Mesenchymal stem cell (in vitro differentiated cells and primary cell): ENCODE measurements at regions not wholly inside any gene's neighbourhood (a gene's known extent, or its start where the extent isn't known, plus 50 kb on each side); places are given as distances from the start of the nearest gene placed in this dataset.

Source experiments
- DNase-seq: peaks from one replicate; pipeline ENCODE4 v3.0.0-alpha.2; 2013
- H2AFZ ChIP-seq: one replicate; pipeline ENCODE4 v1.6.1; 2013; ENCODE audit warnings: low read depth, mild to moderate bottlenecking, control low read depth, inconsistent platforms, low read length, moderate library complexity
- H2AK5ac ChIP-seq: 2 replicates; pipeline ENCODE4 v1.6.1; 2013; ENCODE audit warnings: low read length, moderate library complexity, mild to moderate bottlenecking, inconsistent platforms; ENCODE audit not compliant: severe bottlenecking
- H2BK120ac ChIP-seq: one replicate; pipeline ENCODE4 v1.6.1; 2013; ENCODE audit warnings: low read depth, mild to moderate bottlenecking, inconsistent platforms, low read length, moderate library complexity
- H2BK12ac ChIP-seq, 2 experiments: one replicate each; pipeline ENCODE4 v1.6.1; 2013; ENCODE audit warnings: inconsistent platforms in 2 of 2, low read length in 2 of 2, mild to moderate bottlenecking in 2 of 2, moderate library complexity in 2 of 2, control low read depth in 1 of 2
- H2BK15ac ChIP-seq: one replicate; pipeline ENCODE4 v1.6.1; 2013; ENCODE audit warnings: mild to moderate bottlenecking, low read depth, inconsistent platforms; ENCODE audit not compliant: poor library complexity, severe bottlenecking
- H2BK5ac ChIP-seq: 2 replicates; pipeline ENCODE4 v1.6.1; 2013; ENCODE audit warnings: low read depth, mild to moderate bottlenecking, low read length, control low read depth, inconsistent platforms; ENCODE audit not compliant: poor library complexity, severe bottlenecking
- H3K14ac ChIP-seq, 2 experiments: one replicate each; pipeline ENCODE4 v1.6.1; 2013; ENCODE audit warnings: inconsistent platforms in 2 of 2, low read length in 2 of 2, control low read depth in 1 of 2, mild to moderate bottlenecking in 1 of 2, moderate library complexity in 1 of 2
- H3K18ac ChIP-seq, 2 experiments: one replicate each; pipeline ENCODE4 v1.6.1; 2013; ENCODE audit warnings: inconsistent platforms in 2 of 2, low read length in 2 of 2, control low read depth in 1 of 2, low read depth in 1 of 2, mild to moderate bottlenecking in 1 of 2
- H3K23ac ChIP-seq, 2 experiments: one replicate each; pipeline ENCODE4 v1.6.1; 2013; ENCODE audit warnings: inconsistent platforms in 2 of 2, low read length in 2 of 2, mild to moderate bottlenecking in 2 of 2, moderate library complexity in 2 of 2, control low read depth in 1 of 2
- H3K27ac ChIP-seq: 2 replicates; pipeline ENCODE4 v1.5.1; 2013; ENCODE audit warnings: mild to moderate bottlenecking, moderate library complexity, low read length, control low read depth, inconsistent platforms; ENCODE audit not compliant: poor library complexity, severe bottlenecking
- H3K27me3 ChIP-seq, 2 experiments: 2 replicates each; pipeline versions ENCODE4 v1.6.1 to v1.7.0; 2013; ENCODE audit warnings: low read length in 2 of 2, mild to moderate bottlenecking in 2 of 2, moderate library complexity in 2 of 2, control low read depth in 1 of 2, inconsistent platforms in 1 of 2; ENCODE audit not compliant: control insufficient read depth in 1 of 2, insufficient read depth in 1 of 2
- H3K36me3 ChIP-seq, 2 experiments: 2 replicates each; pipeline versions ENCODE4 v1.6.1 to v1.7.0; 2013; ENCODE audit warnings: low read length in 2 of 2, control low read depth in 1 of 2, inconsistent platforms in 1 of 2, low read depth in 1 of 2, mild to moderate bottlenecking in 1 of 2; ENCODE audit not compliant: insufficient read depth in 2 of 2, control insufficient read depth in 1 of 2
- H3K4ac ChIP-seq, 2 experiments: one replicate each; pipeline ENCODE4 v1.6.1; 2013; ENCODE audit warnings: inconsistent platforms in 2 of 2, low read length in 2 of 2, mild to moderate bottlenecking in 2 of 2, moderate library complexity in 2 of 2, control low read depth in 1 of 2, low read depth in 1 of 2
- H3K4me1 ChIP-seq: 2 replicates; pipeline ENCODE4 v1.6.1; 2013; ENCODE audit warnings: low read depth, low read length, control low read depth; ENCODE audit not compliant: control insufficient read depth, insufficient read depth
- H3K4me2 ChIP-seq: 2 replicates; pipeline ENCODE4 v1.6.1; 2013; ENCODE audit warnings: low read length, mild to moderate bottlenecking, inconsistent platforms; ENCODE audit not compliant: poor library complexity, severe bottlenecking
- H3K4me3 ChIP-seq, 2 experiments: 2 replicates each; pipeline versions ENCODE4 v1.5.1 to v1.7.0; 2013; ENCODE audit warnings: low read length in 2 of 2, mild to moderate bottlenecking in 2 of 2, control low read depth in 1 of 2, low read depth in 1 of 2; ENCODE audit not compliant: insufficient read depth in 1 of 2
- H3K79me1 ChIP-seq: replicated peaks from 2 replicates; pipeline ENCODE4 v1.6.1; 2013; ENCODE audit warnings: mild to moderate bottlenecking, control low read depth, low read length, inconsistent platforms; ENCODE audit not compliant: poor library complexity, severe bottlenecking
- H3K9ac ChIP-seq: 2 replicates; pipeline ENCODE4 v1.7.0; 2013; ENCODE audit warnings: mild to moderate bottlenecking, low read length, moderate library complexity
- H3K9me3 ChIP-seq: 2 replicates; pipeline ENCODE4 v1.7.0; 2013; ENCODE audit warnings: mild to moderate bottlenecking, low read length; ENCODE audit not compliant: control insufficient read depth
- H4K8ac ChIP-seq: one replicate; pipeline ENCODE4 v1.6.1; 2013; ENCODE audit warnings: inconsistent platforms, mild to moderate bottlenecking, low read length, moderate library complexity
- H4K91ac ChIP-seq: one replicate; pipeline ENCODE4 v1.6.1; 2013; ENCODE audit warnings: mild to moderate bottlenecking, low read length, inconsistent platforms
- WGBS: methylation state at CpG from one replicate; pipeline ENCODE4 v1.1.7; 2013; ENCODE audit warnings: mixed read lengths; 5-methylcytosine and 5-hydroxymethylcytosine counted together

DNA sequence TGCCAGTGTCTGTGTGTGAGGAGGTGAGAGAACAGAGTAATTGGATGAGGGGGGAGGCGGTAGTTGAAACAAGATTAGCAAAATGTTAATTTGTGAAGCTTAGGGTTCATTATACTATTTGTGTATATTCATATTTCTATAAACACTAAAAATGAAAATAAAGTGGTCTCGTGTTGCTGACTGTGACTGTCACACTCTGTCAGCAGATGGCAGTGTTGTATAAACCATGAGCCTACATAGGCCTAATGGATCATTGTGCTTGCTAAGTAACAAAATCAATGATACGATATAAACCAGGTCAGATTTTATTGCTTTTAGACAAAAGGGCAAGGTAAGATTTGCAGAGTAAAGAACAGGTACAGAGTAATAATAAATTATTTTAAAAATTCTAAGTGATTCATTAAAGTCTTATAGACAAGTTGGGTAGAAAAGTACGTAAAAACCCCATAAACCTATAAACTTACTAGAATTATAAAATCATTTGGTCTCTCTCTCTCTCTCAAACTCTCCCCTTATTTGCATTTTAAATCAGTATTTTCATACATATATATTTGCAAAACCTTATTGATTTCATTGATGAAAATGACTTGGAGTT is 182.7 kb downstream of the RPIA start:
- H2BK120ac ChIP-seq, result no peak overlapping the region
- H3K9me3 ChIP-seq, result no peaks in the 10 kb centered on the region
- no peak overlapping the region for H3K23ac ChIP-seq
- peak; percentile 56 for DNase-seq
- H2AFZ ChIP-seq, result no peak overlapping the region
- H3K79me1 ChIP-seq, result no peaks in the 10 kb centered on the region
- no peak overlapping the region for H3K4me2 ChIP-seq
- no peaks in the 10 kb centered on the region for H3K4me1 ChIP-seq
- H4K8ac ChIP-seq, result no peak overlapping the region
- WGBS, result 0% methylated on average over 2 of the region's 4 CpGs
- no peaks in the 10 kb centered on the region for H3K36me3 ChIP-seq
- no peak overlapping the region for H3K4ac ChIP-seq
- no peak overlapping the region for H3K27ac ChIP-seq
- no peak overlapping the region for H3K9ac ChIP-seq
- H3K14ac ChIP-seq, result no peak overlapping the region
- H3K18ac ChIP-seq, result no peak overlapping the region
- H2AK5ac ChIP-seq, result no peak overlapping the region
- H4K91ac ChIP-seq, result no peak overlapping the region
- no peak overlapping the region for H2BK5ac ChIP-seq
- H2BK15ac ChIP-seq, result no peak overlapping the region
- H3K4me3 ChIP-seq, result no peak overlapping the region
- H2BK12ac ChIP-seq, result no peak overlapping the region
- H3K27me3 ChIP-seq, result peaks cover 4 to 43% of the 10 kb centered on the region in 2 experiments

DNA sequence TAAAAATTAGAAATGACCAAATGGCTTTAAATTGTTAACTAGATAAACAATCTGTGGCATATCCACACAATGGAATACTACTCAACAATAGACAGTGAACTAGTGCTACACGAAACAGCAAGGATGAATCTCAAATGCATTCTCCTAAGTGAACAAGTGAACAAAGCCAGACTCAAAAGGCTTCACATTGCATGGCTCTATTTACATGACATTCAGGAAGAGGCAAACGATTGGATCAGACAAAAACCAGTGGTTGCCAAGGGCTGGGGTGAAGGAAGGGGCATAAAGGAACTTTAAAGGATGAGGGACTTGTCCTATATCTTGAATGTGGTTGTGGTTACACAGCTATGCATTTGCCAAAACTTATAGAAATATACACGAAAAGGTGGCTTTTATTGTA is 184.3 kb downstream of the RPIA start:
- Histone ChIP-seq H2AFZ (no peak overlapping the region), H3K4me2 (no peak overlapping the region), H3K4me1 (no peaks in the 10 kb centered on the region), H3K27me3 (peaks cover 4 to 42% of the 10 kb centered on the region in 2 experiments), H3K9ac (no peak overlapping the region), H3K27ac (no peak overlapping the region), H3K4me3 (no peak overlapping the region), H2BK15ac (no peak overlapping the region), H3K14ac (no peak overlapping the region), H3K23ac (no peak overlapping the region), H2BK12ac (no peak overlapping the region), H2BK5ac (no peak overlapping the region), H2BK120ac (no peak overlapping the region), H3K36me3 (no peaks in the 10 kb centered on the region), H3K9me3 (no peaks in the 10 kb centered on the region), H3K79me1 (no peaks in the 10 kb centered on the region), H3K4ac (no peak overlapping the region), H2AK5ac (no peak overlapping the region), H4K91ac (no peak overlapping the region), H3K18ac (no peak overlapping the region), H4K8ac (no peak overlapping the region)
- DNase-seq, result no peak
- 39% methylated on average over 2 of the region's 3 CpGs for whole genome bisulfite sequencing

DNA sequence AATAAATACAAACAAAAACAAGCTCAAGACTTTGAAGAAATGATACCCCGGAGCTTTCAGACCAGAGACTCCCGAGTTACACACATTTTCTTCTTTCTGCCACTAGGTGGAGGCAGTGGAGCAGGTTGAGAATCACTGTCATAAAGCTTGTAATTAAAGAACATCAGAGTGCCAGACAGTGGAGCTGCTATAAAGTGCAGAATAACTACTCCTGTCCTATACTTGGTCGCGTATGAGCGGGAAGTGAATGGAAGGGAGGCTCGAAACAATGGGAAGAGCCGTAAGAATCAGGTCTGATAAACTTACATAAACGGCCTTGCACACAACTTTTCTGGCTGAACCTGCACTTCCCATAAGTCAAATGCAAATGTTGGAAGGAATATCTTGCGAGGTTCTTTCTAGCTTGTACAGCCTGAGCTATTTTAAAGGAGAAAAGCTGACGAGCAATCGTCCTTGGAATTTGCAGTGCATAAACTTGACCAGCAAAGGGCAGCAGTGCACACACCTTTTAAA is 189.0 kb downstream of the RPIA start:
- no peak overlapping the region for H3K18ac ChIP-seq
- H3K14ac ChIP-seq, result no peak overlapping the region
- no peak overlapping the region for H2AFZ ChIP-seq
- H3K9ac ChIP-seq, result no peak overlapping the region
- H3K4me1 ChIP-seq, result no peaks in the 10 kb centered on the region
- no peak overlapping the region for H3K27ac ChIP-seq
- no peaks in the 10 kb centered on the region for H3K9me3 ChIP-seq
- no peak overlapping the region for H2BK15ac ChIP-seq
- no peak overlapping the region for H4K8ac ChIP-seq
- no peak overlapping the region for H3K23ac ChIP-seq
- no peaks in the 10 kb centered on the region for H3K79me1 ChIP-seq
- no peak overlapping the region for H2BK12ac ChIP-seq
- H3K36me3 ChIP-seq, result no peaks in the 10 kb centered on the region
- no peak overlapping the region for H2BK120ac ChIP-seq
- peaks cover 8 to 34% of the 10 kb centered on the region in 2 experiments for H3K27me3 ChIP-seq
- H2BK5ac ChIP-seq, result no peak overlapping the region
- H3K4ac ChIP-seq, result no peak overlapping the region
- no peak overlapping the region for H3K4me3 ChIP-seq
- no peak overlapping the region for H3K4me2 ChIP-seq
- H4K91ac ChIP-seq, result no peak overlapping the region
- WGBS, result 60% methylated on average over 7 of the region's 11 CpGs
- DNase-seq, result peak; percentile 40
- no peak overlapping the region for H2AK5ac ChIP-seq

DNA sequence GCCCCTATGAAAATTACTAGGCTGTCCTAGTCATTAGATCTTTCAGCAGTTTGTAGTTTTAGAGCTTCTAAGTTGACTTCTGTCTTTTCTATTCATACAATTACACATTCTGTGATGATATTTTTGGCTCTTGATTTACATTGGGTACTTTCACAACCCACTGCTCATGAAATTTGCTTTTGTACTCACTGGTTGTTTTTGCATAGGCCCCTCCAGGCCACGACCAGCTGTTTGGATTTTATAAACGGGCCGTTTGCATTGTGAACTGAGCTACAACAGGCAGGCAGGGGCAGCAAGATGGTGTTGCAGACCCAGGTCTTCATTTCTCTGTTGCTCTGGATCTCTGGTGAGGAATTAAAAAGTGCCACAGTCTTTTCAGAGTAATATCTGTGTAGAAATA is 193.8 kb downstream of the RPIA start:
- Histone ChIP-seq H2BK15ac (no peak overlapping the region), H3K36me3 (no peaks in the 10 kb centered on the region), H2BK120ac (no peak overlapping the region), H3K9me3 (no peaks in the 10 kb centered on the region), H3K9ac (no peak overlapping the region), H2AK5ac (no peak overlapping the region), H3K14ac (no peak overlapping the region), H3K18ac (no peak overlapping the region), H2BK12ac (no peak overlapping the region), H2BK5ac (no peak overlapping the region), H3K4me1 (no peaks in the 10 kb centered on the region), H3K27ac (no peak overlapping the region), H4K91ac (no peak overlapping the region), H3K79me1 (no peaks in the 10 kb centered on the region), H3K27me3 (peaks cover 4 to 9% of the 10 kb centered on the region in 2 experiments), H3K4me3 (no peak overlapping the region), H3K4me2 (no peak overlapping the region), H2AFZ (no peak overlapping the region), H3K23ac (no peak overlapping the region), H3K4ac (no peak overlapping the region), H4K8ac (no peak overlapping the region)
- 72% methylated on average over 3 of the region's 3 CpGs for WGBS
- no peak for DNase-seq
